ENCODE measurements at regions not wholly inside any gene's neighbourhood (a gene's known extent, or its start where the extent isn't known, plus 50 kb on each side); places are given as distances from the start of the nearest gene placed in this dataset.
"Not testable (repeated sequence)": the region's sequence is repeated elsewhere in the genome, so short reads cannot be mapped to it uniquely, and the experiment has no call there.

DNA sequence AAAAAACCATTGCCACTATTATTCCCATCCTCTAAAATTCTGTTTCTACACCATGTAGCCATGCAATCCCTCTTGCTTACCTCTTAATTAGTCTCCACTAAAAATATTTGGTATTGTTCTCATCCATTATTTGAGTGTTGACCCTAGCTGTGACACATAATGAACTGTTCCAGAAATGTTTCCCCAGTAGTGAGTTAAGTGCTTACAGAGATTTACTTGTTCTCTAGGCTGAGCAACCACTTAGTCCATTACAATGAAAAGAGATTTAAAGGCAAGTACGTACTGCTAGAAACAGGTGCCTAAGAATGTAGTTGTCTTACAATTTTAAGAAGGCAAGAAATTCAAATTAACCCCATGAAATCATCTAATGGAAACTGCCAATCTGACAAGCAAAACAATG is 112.7 kb upstream of the PTPN13 start:
- DNase-seq, result no peak

DNA sequence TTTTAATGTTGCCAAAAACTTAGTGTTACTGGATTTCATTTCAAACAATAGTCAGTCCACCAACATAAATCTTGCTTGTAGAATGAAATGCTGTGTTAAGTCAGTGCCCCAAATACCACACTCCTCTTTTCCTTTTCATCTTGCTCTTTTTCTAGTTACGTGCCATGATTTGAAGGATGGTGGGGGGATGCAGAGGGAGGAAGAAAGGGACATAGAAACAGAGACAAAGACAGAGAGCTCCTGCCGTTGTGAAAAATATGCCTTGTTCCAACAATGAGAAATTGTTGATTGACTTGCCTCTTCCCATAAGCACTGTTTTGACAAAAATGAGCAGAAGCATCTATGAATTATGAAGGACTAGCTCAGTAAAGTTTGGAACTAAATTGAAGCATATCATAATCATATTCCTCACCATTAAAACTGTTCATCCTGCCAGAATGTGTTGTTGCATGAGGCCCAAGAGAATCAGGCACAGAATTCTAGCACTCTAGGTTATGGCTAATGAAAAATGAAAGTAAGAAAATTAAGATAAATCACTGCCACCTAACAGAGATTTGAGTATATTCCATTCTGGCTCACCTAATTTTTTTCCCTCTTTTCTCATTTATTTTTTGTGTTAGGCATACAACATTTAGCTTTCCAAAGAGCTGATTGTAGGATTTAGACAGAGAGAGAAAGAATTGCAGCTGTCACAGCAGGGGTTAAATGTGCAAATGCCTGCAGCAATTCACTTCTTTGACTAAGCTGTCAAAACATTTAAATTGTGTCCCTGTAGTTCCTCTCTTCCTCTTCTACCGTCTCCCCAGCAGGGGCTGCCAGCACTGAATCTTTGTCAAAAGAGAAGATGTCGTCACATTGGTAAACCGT is 111.6 kb upstream of the PTPN13 start:
- DNase-seq, result no peak

DNA sequence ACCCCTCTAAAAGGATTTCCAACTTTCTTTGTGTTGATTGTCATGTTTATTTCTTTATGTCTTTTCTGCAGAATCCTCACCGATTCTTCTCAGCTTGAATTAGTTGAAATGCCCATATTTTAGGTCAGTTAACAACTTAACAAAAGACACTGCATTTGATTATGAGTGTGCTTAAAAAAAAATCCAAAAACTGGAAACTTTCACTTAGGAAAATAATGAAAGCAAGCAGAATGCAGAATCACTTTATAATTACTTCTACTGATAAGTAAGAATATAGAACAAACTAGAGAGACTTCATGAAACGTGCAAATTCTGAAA is 111.0 kb upstream of the PTPN13 start:
- no peak for DNase-seq

DNA sequence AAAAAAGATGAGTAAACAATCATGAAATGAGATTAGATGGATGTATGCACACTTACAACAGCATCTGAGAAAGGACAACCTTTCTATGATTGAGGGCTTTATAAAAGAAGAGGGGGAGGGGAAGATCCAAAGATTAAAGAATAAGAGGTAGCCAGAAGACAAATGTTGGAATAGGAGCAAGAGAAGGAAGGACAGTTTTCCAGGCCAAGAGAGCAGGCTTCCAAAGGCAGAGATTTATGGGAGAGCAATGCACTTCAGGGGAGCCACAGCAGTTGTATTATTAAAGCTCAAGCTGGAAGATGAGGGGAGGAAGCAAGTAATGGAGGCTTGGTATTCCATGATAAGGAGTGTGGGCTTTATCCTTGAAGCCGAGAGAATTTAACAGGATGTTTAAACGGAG is 110.3 kb upstream of the PTPN13 start:
- DNase-seq, result no peak

DNA sequence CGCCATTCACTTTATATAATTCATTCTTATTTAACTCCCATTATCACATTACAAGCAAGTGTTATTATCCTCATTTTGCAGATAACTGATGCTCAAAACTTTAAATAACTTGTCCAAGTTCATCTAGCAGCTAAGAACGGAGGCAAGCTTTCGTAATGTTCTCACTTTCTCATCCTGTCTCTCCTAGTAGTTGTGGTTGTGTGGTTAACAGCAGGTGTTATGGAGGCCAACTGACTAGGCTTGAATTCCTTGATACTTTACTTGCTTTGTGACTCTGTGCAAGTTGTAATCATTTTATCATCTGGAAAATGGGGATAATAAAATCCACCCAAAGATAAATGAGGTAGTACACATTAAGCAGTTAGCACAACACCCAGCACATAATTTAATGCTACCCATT is 109.9 kb upstream of the PTPN13 start:
- DNase-seq, result no peak

DNA sequence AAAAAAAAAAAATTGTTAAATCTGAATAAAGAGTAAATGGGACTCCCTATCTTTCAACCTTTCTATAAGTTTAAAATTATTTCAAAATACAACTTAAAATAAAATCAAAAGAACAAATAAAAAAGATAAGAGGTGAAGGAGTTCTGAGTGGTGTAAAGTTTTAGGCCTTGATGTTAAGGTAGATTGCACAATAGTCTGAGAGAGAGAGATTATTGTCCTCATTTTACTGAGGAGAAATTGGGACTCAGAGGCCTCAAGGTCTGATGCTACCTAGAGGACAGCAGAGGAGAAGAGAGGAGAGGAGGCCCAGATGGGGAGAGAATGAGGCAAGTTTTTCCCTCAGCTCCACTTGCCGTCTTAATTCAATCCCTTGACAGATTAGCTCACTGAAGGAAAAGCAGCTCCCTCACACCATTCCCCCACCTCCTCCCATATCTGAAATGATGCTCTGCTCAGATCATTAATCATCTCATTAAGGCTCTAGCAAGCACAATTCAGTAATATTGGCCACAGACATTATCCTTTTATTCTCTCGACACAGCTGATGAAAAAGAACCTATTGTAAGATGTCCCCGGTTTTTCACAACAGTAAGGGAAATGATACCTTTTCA is 106.3 kb upstream of the PTPN13 start:
- no peak for DNase-seq

DNA sequence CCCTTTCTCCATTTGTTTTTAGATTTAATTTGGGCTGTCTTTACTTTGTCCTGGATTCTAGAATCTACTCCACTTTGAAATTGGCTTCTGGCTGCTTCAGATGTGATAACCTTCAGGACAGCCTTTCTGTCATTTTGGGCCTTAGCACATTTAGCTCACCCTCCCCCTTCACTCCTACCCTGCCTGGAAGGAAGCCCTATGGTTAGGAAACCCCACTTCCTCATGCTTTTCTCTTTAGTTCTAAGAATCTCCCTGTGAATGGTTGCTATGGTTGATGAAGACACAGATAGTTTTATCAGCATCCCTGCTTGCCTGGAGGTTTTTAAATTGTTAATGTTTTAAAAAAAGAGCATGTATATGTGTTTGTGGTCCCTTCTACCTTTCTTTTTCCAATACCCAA is 100.7 kb upstream of the PTPN13 start:
- no peak for DNase-seq

DNA sequence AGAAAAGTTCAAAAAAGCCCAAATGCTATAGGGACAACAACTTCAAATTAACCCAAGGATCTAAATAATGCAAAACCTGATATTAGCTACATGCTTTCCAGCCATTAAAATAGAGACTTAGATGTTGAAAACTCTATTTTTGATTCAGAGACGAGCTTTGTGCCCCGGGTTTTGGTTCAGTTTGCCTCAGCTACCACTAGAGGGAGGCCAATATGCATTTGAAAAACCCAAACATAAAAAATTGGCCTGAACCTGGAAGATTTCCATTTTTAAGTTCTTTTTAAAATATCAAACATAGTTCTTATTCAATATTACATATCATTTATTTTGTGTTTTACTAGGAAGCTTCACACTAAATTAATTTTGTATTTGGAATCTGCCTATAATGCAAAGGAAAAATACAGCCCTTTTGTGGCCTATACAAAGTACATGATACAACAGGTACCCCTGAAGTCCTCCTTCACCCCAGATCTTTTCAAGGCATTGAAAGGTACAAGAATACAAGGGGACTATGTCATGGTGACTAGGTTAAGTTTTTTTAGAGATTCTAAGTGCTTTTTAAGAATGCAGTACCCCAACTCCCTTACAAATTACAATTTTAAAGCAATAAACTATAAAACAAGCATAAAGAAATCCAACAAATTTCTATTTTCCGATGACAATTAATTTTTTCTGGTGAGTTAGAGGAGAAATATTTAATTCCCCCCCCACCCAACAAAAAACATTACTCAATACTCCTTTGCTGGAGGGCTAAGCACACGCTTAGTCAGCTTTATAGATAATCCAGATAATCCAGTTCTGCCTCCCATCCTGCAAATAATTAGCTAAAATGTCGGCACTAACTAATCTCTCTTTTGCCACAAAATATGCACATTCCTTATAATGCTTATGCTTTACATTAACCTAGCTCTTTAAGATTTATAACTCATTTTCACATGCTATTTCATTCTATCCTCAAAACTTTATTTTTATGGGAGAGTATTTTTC is 97.7 kb upstream of the PTPN13 start:
- DNase-seq, result peak; percentile 26 to 31

DNA sequence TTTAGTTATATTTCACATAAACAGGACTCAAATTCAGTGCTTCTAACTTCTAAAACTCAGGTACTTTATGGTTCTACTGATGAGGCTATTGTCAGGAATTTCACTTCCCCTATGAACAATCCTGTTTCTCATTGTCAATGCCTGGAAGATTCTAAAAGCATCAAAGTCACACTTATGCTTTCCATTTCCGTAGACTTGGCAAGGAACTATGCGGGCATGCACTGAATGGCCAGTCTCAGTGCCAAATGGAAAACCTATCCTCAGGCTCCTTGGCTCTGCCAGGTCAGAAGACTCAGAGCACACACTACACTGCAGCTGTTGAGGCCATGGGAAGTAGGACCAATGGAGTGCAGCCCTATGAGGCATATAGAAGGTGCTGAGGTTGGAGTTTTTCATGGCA is 97.0 kb upstream of the PTPN13 start:
- no peak for DNase-seq

DNA sequence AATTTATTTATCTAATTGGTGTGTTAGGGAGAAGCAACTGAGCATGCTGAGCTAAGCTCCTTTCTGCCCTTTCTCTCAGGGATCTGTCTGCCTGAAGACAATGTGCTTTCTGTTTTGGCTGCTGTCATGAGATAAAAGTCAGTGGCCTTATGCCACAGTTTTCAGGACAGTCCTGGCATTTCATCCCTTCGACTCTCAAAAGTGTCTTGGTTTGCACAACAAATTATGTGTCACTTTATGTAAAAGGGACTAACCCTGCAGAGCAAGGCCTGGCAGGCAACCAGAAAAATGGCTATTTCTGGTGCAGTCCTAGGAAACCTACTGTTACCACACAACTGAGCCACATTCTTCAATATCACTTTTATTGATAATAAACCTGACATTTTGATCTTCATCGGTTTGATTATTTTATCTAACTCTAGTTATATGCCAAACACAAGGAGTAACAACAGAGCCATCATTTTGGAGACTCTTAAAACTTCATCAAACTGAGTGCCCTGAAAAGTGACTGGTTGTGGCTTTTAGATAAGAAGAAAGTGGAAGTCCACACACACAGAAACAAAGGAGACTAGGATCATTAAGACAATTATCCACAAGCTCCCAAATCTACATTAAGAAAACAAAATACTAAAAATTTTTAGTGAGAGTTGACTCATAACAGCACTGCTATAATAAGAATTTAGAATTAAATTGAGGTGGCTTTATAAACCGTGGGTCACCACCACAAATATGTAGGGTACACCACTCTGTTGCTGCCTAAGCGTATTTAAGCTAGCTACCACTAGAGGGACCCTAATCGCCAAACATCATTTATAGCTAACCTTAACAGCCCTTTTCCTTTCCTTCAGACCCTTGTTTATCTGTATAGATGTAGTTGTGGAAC is 95.9 kb upstream of the PTPN13 start:
- DNase-seq, result no peak

DNA sequence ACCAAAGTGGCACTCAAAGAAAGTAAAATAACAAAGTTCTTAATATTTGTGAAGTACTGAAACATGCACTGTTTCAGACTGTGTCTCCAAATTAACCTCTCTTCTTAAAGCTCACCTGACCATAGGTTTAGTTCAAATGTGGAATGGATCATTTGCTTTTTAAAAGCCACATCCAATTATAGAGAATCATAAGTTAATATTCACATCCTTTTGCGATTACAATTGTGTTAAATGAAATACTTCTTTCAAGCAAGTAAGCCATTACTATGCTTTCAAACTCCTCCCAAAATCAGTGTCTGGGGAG is 95.3 kb upstream of the PTPN13 start:
- no peak for DNase-seq

DNA sequence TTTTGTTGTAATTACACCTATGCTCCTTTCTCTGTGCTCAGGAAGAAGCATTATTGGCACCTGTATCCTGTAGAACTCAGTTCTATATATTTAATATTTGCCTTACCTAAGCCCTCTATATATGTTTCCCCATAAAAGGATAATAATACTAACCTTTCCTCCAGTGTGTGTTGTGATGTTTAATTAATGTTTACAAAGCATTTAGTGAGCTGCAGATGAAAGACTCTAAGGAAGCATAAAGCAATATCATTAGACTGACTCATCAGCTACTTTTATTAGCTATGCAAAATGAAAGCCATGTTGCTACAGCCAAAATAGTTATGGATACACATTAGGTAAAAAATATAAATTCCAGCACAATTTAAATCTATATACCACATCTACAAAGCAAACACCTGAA is 93.6 kb upstream of the PTPN13 start:
- no peak for DNase-seq

DNA sequence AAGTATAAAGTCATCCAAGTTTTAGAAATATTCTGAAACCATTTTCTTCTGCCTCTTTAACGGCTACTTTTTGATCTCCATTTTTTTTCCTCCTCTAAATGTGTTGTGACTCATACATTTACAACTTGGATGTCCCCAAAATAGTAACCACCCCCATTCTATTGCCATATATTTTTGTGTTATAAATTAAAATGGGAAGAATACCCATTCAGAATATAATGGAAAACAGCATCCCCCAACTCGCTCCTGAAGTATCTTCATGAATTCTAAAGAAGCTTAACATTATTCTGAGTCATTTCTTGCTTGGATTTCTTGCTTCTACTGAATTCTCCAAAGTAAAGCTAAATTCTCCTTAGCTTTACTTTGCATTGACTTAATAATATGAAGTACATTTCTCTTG is 92.0 kb upstream of the PTPN13 start:
- DNase-seq, result no peak

DNA sequence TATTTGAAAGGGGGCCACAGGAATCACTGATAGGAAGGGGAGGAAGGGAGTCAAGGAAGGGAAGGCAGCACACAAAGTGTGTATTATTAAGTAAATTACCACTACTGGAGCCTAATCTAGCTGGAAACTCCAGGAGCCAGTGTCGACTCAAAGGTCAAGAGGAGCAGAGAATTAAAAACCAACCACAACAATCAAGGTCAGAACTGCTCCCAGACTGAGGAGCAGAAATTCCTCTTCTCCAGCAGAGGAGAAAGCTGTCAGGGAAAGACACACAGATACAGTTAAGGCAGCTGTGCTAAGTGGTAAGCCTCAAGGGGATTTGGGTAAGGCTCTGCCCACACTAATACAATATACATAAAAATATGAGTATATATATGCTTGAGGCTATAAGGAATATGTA is 87.5 kb upstream of the PTPN13 start:
- no peak for DNase-seq

DNA sequence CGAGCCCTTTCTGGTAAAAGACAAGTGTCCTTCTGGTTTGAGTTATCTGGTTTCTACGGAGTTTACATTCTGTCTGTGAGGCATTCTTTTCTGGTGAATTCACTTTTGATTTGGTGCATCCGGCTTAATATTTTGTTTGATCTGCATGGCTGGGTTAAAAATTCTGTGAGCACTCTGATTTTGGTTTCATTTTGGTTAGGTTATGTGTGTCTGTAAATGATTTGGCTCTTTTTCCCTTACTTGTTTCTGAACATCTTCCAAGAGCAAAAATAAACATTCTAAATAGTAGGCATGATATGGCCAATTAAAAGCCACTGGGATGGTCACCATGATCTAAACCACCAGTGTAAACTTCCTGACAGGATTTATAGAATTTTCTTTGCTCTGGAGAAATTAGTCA is 85.7 kb upstream of the PTPN13 start:
- DNase-seq, result no peak

DNA sequence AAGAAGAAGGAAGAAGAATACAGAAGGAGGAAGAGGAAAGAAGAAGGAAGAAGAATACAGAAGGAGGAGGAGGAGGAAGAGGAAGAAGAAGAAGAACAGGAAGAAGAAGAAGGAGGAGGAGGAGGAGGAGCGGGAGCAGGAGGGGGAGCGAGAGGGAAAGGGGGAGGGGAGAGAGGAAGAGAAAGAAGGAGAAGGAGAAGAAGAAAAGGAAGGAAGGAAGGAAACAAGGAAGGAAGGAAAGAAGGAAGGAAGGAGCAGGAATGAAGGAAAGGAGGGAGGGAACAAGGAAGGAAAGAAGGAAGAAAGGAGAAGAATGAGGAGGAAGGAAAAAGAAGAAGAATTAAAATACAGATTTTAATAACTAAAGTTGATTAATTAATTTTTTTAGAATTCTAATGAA is 82.5 kb upstream of the PTPN13 start:
- DNase-seq, result no peak

DNA sequence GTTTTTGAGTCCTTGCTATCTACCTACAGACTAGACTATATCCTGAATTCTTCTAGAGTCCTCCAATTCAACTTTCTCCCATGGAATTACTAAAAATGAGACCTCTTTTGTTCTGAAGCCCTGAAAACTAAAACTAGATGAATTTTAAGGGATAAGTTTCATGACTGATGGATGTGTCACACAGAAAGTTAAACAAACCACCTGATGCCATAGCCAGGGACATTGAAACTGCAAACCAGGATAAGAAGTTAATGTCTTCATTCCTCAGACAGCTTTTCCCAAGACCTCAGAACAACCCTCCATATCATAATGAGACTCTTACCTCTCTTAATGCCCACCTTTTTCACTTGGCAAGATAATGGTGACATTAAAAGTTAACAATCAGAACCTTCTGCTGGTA is 81.5 kb upstream of the PTPN13 start:
- DNase-seq, result no peak

DNA sequence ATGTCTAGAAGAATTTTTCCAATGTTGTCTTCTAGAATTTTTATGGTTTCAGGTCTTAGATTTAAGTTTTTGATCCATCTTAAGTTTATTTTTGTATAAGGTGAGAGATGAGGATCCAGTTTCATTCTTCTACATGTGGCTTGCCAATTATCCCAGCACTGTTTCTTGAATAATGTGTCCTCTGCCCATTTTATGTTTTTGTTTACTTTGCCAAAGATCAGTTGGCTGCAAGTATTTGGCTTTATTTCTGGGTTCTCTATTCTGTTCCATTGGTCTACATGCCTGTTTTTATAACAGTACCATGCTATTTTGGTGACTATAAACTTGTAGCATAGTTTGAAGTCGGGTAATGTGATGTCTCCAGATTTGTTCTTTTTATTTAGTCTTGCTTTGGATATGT is 78.2 kb upstream of the PTPN13 start:
- not testable (repeated sequence) for DNase-seq

DNA sequence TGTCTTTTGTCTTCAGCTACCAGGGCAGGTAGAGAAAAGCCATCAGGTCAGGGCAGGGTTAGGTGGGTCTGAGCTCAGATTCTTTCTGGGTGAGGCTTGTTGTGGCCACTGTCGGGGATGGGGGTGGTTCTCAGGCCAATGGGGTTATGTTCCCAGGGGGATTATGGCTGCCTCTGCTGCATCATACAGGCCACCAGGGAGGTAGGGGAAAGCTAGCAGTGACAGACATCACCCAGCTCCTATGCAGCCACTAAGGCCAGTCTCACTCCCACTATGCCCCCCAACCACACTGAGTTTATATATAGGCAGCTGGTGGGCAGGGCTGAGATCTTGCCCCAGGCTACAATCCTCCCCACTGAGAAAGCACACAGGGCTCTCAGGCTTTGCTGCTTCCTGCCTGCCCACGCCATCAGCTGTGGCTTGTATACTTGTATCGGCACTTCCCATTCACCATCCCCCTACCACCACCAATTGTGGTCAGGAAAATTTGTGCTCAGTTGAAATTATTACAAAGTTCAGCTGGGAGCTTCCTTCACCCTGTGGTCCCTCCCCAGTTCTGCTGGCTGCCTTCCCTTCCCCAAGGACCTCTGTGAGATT is 72.6 kb upstream of the PTPN13 start:
- DNase-seq, result no peak

DNA sequence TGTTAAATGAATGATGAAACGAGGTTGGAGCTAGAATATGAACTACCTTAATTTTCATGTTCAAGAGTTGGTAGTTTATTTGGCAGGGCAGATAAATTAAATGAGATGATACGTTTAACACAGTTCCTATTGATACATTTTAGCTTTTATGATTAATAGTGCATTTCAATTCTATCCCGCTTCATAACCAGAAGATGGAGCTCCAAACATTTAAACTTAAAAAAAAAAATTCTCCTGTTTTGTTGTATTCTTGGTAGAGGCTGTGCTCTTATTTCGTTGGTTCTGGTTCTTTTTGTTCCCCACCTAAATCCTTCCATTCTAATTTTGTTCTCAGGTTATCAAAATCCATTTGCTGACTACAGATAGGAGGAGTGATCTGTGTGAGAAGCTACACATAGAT is 71.8 kb upstream of the PTPN13 start:
- DNase-seq, result no peak

DNA sequence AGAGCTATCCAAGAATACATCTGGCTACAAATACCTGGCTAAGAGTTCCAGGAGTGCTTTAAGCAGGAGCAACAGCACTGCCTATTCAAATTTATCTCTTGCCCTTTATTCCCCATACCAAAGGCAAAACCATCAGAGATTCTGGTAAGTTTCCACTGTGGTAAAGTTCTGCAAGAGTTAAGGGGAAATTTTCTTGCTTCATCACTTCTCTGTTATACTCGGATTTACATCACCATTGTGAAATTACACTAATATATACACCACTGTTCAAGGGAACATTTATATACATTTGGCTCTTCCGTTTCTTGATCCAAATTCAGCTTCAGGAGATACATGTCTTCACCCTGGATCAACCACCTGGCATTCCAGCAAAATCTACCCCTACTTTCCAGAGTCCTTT is 70.8 kb upstream of the PTPN13 start:
- no peak for DNase-seq

DNA sequence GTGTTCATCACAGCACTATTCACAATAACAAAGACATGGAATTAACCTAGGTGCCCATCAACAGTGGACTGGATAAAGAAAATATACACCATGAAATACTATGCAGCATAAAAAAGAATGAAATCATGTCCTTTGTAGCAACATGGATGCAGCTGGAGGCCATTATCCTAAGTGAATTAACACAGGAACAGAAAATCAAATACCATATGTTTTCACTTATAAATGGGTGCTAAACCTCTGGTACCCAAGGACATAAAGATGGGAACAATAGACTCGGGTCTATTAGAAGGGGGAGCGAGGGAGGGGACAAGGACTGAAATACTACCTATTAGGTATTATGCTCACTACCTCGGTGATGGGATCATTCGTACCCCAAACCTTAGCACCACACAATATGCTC is 66.4 kb upstream of the PTPN13 start:
- not testable (repeated sequence) for DNase-seq

DNA sequence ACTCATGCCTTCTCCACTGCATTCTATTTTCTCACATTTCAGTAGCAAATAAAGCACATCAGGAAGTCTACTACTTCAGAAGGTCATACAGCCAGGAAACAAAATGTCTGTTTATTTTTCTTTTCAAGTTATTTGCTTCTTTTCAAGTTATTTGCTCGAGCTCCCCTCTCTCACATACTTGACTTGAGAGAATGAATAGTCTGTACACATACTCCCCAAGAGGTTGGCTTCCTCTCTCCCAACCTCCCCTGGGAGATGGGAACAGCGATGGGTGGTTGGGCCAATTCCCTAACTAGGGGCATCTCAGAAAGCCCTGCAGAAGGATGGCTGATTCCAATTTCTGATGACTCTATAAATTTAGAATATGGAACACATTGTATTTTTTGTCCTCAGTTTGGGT is 64.7 kb upstream of the PTPN13 start:
- no peak for DNase-seq
